ENCODE measurements at regions not wholly inside any gene's neighbourhood (a gene's known extent, or its start where the extent isn't known, plus 50 kb on each side); places are given as distances from the start of the nearest gene placed in this dataset.

- TF ChIP-seq CTCF (IDR thresholded peaks at IDR 0.05), result no peak
- no peak for TF ChIP-seq POLR2A (IDR thresholded peaks at IDR 0.05)
Observed at GRCh38 chr18:28338316-28338715, 161.4 kb upstream of the CDH2 start.

Measured in uterus (tissue), 2 donors.